HCT116 (cell line): ENCODE measurements at regions not wholly inside any gene's neighbourhood (a gene's known extent, or its start where the extent isn't known, plus 50 kb on each side); places are given as distances from the start of the nearest gene placed in this dataset.

Experiments
- ATAC-seq: fragments of 200-7000 bp; cut with Tn5 transposase; 2 replicates; pipeline ENCODE4 v1.9.1; 2020; ENCODE audit warnings: mild to moderate bottlenecking, moderate library complexity
- BruUV-seq: library from RNA; stranded (reverse); fragments of 400-500 nt; replicated peaks from 2 replicates; lab custom pipeline; 2021; lab: Mats Ljungman, UMichigan
- CTCF ChIA-PET: fragments of 300-600 bp; sonication (Branson Sonifier 250); formaldehyde crosslinking; loops from one replicate; lab custom pipeline; 2021; ENCODE audit warnings: antibody characterized with exemption; lab: Charles Lee
- POLR2A ChIA-PET: fragments of 300-600, 350-600 bp; sonication (Branson Sonifier 250); formaldehyde crosslinking; loops from one replicate; lab custom pipeline; 2021; ENCODE audit warnings: antibody characterized with exemption; lab: Charles Lee
- RAD21 ChIA-PET, 2 experiments: fragments of 300-600 bp; sonication (Branson Sonifier 250); formaldehyde crosslinking; loops; one replicate each; lab custom pipeline; 2023; ENCODE audit warnings: low total read pairs in 2 of 2; ENCODE audit not compliant: uncharacterized antibody in 2 of 2, unreplicated experiment in 2 of 2, low non-redundant PET in 1 of 2; lab: Charles Lee
- DNase-seq: peaks from one replicate; pipeline ENCODE4 v3.0.0-alpha.2; 2010; ENCODE audit warnings: low read depth, low spot score
- H2AFZ ChIP-seq: fragments of 200-600 bp; shearing (Covaris generic), sonication (generic); 2 replicates; pipeline ENCODE4 v1.6.1; 2017; ENCODE audit warnings: low read depth, mixed run types, mixed read lengths, antibody characterized with exemption, low read length; ENCODE audit not compliant: poor library complexity, severe bottlenecking
- H3K27ac ChIP-seq: 2 replicates; pipeline ENCODE4 v1.5.1; 2012; ENCODE audit warnings: low read depth, low read length
- H3K27me3 ChIP-seq: fragments of 200-600 bp; sonication (generic); 2 replicates; pipeline ENCODE4 v1.6.1; 2016; ENCODE audit warnings: mixed run types, low read length, mixed read lengths; ENCODE audit not compliant: insufficient read depth
- H3K36me3 ChIP-seq, 2 experiments: fragments of 200-500 bp in 1 of 2; fragments of 200-600 bp in 1 of 2; sonication (Bioruptor generic) in 1 of 2; sonication (generic) in 1 of 2; 2 replicates each; pipeline versions ENCODE4 v1.5.1 to v1.6.1; 2014 to 2016; ENCODE audit warnings: low read length in 2 of 2, inconsistent platforms in 1 of 2, mixed read lengths in 1 of 2, mixed run types in 1 of 2; ENCODE audit not compliant: insufficient read depth in 2 of 2, control insufficient read depth in 1 of 2
- H3K4me1 ChIP-seq, 2 experiments: fragments of 200-600 bp in 1 of 2; sonication (generic) in 1 of 2; 2 replicates each; pipeline versions ENCODE4 v1.5.1 to v1.6.1; 2012 to 2017; ENCODE audit warnings: low read length in 2 of 2, inconsistent platforms in 1 of 2, mild to moderate bottlenecking in 1 of 2, mixed read lengths in 1 of 2, mixed run types in 1 of 2, moderate library complexity in 1 of 2; ENCODE audit not compliant: insufficient read depth in 2 of 2, control insufficient read depth in 1 of 2
- H3K4me2 ChIP-seq: fragments of 200-600 bp; sonication (generic); 2 replicates; pipeline ENCODE4 v1.6.1; 2017; ENCODE audit warnings: mixed run types, low read length, mixed read lengths
- H3K4me3 ChIP-seq, 2 experiments: fragments of 200-600 bp in 1 of 2; sonication (generic) in 1 of 2; replicated peaks in 1 of 2; 2 replicates each; pipeline ENCODE4 v1.5.1; 2011 to 2016; ENCODE audit warnings: low read length in 2 of 2, control low read depth in 1 of 2, low read depth in 1 of 2, mild to moderate bottlenecking in 1 of 2, mixed read lengths in 1 of 2, mixed run types in 1 of 2
- H3K79me2 ChIP-seq: fragments of 200-600 bp; sonication (generic); 2 replicates; pipeline ENCODE4 v1.6.1; 2017; ENCODE audit warnings: mild to moderate bottlenecking, mixed run types, low read length, moderate library complexity, mixed read lengths; ENCODE audit not compliant: insufficient read depth
- H3K9ac ChIP-seq: fragments of 200-600 bp; sonication (generic); 2 replicates; pipeline ENCODE4 v1.6.1; 2016; ENCODE audit warnings: low read length, mixed read lengths
- H3K9me2 ChIP-seq: fragments of 200-600 bp; sonication (generic), shearing (Covaris generic); 2 replicates; pipeline ENCODE4 v1.6.1; 2017; ENCODE audit warnings: mixed run types, mild to moderate bottlenecking, moderate library complexity; ENCODE audit not compliant: insufficient read depth
- H3K9me3 ChIP-seq, 2 experiments: fragments of 200-500 bp in 1 of 2; fragments of 200-600 bp in 1 of 2; sonication (Bioruptor generic) in 1 of 2; sonication (generic) in 1 of 2; 2 replicates each; pipeline ENCODE4 v1.6.1; 2014 to 2017; ENCODE audit warnings: low read length in 2 of 2, mixed read lengths in 2 of 2, inconsistent platforms in 1 of 2, low read depth in 1 of 2, mild to moderate bottlenecking in 1 of 2, mixed run types in 1 of 2, moderate library complexity in 1 of 2; ENCODE audit not compliant: control insufficient read depth in 1 of 2, insufficient read depth in 1 of 2
- H4K20me1 ChIP-seq: fragments of 200-600 bp; sonication (generic), shearing (Covaris generic); 2 replicates; pipeline ENCODE4 v1.6.1; 2017; ENCODE audit warnings: mixed run types, mild to moderate bottlenecking, moderate library complexity; ENCODE audit not compliant: insufficient read depth
- CBX3 ChIP-seq: IDR thresholded peaks from 2 replicates; pipeline ENCODE4 v1.6.1; 2012; ENCODE audit warnings: low read depth
- CEBPB ChIP-seq: IDR thresholded peaks from 2 replicates; pipeline ENCODE4 v1.6.1; 2012; ENCODE audit warnings: low read depth
- EGR1 ChIP-seq: IDR thresholded peaks from 2 replicates; pipeline ENCODE4 v1.6.1; 2012; ENCODE audit warnings: low read depth
- ELF1 ChIP-seq: IDR thresholded peaks from 2 replicates; pipeline ENCODE4 v1.6.1; 2012; ENCODE audit warnings: low read depth, borderline replicate concordance
- EZH2 ChIP-seq: fragments of 200-600 bp; sonication (generic); IDR thresholded peaks from 2 replicates; pipeline ENCODE4 v1.6.1; 2017; ENCODE audit warnings: antibody characterized with exemption, mixed run types
- EZH2phosphoT487 ChIP-seq: fragments of 200-600 bp; IDR thresholded peaks from 2 replicates; pipeline ENCODE4 v1.6.1; 2018; ENCODE audit warnings: antibody characterized with exemption, borderline replicate concordance
- FOSL1 ChIP-seq: IDR thresholded peaks from 2 replicates; pipeline ENCODE4 v1.6.1; 2012; ENCODE audit warnings: low read depth
- JUND ChIP-seq: IDR thresholded peaks from 2 replicates; pipeline ENCODE4 v1.6.1; 2012
- POLR2A ChIP-seq: IDR thresholded peaks from 2 replicates; pipeline ENCODE4 v1.7.0; 2011; ENCODE audit warnings: borderline replicate concordance; ENCODE audit not compliant: insufficient read depth, insufficient read length; ENCODE audit errors: extremely low read depth
- POLR2AphosphoS5 ChIP-seq: IDR thresholded peaks from 2 replicates; pipeline ENCODE4 v1.6.1; 2011; ENCODE audit warnings: mild to moderate bottlenecking, low read depth, low read length, moderate library complexity
- SIN3A ChIP-seq: IDR thresholded peaks from 2 replicates; pipeline ENCODE4 v1.6.1; 2012; ENCODE audit warnings: low read depth
- SP1 ChIP-seq: IDR thresholded peaks from 2 replicates; pipeline ENCODE4 v1.6.1; 2012; ENCODE audit warnings: low read depth
- SRF ChIP-seq: IDR thresholded peaks from 2 replicates; pipeline ENCODE4 v1.6.1; 2012; ENCODE audit warnings: low read depth
- TCF7L2 ChIP-seq: IDR thresholded peaks from 2 replicates; pipeline ENCODE4 v1.7.0; 2011; ENCODE audit warnings: borderline replicate concordance, inconsistent platforms; ENCODE audit not compliant: insufficient read depth, insufficient read length; ENCODE audit errors: extremely low read depth
- YY1 ChIP-seq: IDR thresholded peaks from 2 replicates; pipeline ENCODE4 v1.6.1; 2011; ENCODE audit warnings: low read length, low read depth, moderate library complexity, mild to moderate bottlenecking; ENCODE audit not compliant: insufficient replicate concordance; ENCODE audit errors: extremely low read depth
- ZFX ChIP-seq: fragments of 450-650 bp; IDR thresholded peaks from 2 replicates; pipeline ENCODE4 v1.6.1; 2017
- intact Hi-C: fragments of 100-400 bp; cut with micrococcal nuclease; formaldehyde crosslinking; loops from 2 replicates; pipeline ENCODE4 v1.10.0; 2022
- TF ChIP-seq, protein P1 (sequence below), 3 experiments: fragments of 200-600 bp in 1 of 3; sonication (generic) in 1 of 3; IDR thresholded peaks in 2 of 3; conservative IDR thresholded peaks in 1 of 3; 2 replicates each; pipeline ENCODE4 v1.5.1; 2012 to 2017; ENCODE audit warnings: low read depth in 2 of 3, low read length in 2 of 3, antibody characterized with exemption in 1 of 3, borderline replicate concordance in 1 of 3, control low read depth in 1 of 3, mild to moderate bottlenecking in 1 of 3, mixed read lengths in 1 of 3, mixed run types in 1 of 3, moderate library complexity in 1 of 3; ENCODE audit not compliant: insufficient read depth in 1 of 3
- TF ChIP-seq, protein P2 (sequence below): IDR thresholded peaks from 2 replicates; pipeline ENCODE4 v1.6.1; 2011; ENCODE audit warnings: mild to moderate bottlenecking, low read length, moderate library complexity; ENCODE audit not compliant: insufficient replicate concordance; ENCODE audit errors: extremely low read depth
- TF ChIP-seq, protein P3 (sequence below): IDR thresholded peaks from 2 replicates; pipeline ENCODE4 v1.6.1; 2012
- TF ChIP-seq, protein P4 (sequence below): IDR thresholded peaks from 2 replicates; pipeline ENCODE4 v1.6.1; 2012

DNA sequence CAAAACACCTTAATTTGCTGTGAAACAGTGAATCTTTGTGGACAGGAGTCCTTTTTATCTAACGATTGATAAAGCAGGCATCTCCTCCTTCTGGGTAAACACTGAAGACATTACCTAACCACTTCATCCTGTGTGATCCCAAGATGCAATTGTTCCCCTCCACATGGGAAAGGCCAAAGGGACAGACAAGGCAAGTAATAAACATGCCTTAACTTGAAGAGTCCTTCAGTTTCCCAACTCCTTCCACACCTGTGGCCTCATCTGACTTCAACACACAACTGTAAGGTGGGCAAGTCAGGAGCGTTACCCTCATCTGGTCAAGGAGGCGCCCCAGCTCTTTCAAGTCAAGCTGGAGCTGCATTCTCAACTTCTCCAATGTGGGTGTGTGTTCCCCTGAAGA is 278.6 kb downstream of the ABCC12 start:
- Histone ChIP-seq H3K4me1 (no peaks in the 10 kb centered on the region), H3K27me3 (peaks cover 34% of the 10 kb centered on the region; the same call in 1 of the 2 replicates), H3K27ac (no peak overlapping the region), H3K4me2 (no peak overlapping the region), H2AFZ (no peak overlapping the region), H4K20me1 (no peaks in the 10 kb centered on the region), H3K9me2 (no peaks in the 10 kb centered on the region), H3K4me3 (no peak overlapping the region), H3K9me3 (no peaks in the 10 kb centered on the region), H3K36me3 (no peaks in the 10 kb centered on the region), H3K9ac (no peak overlapping the region)
- ChIA-PET CTCF (no interaction called here), RAD21 (no interaction called here), POLR2A (no interaction called here)
- DNase-seq, result no peak
- ATAC-seq, result no peak
- no TSS peak for BruUV-seq
- intact Hi-C loops, result loop anchor here (10.0 kb wide), 1 partner anchor 278 kb away; the partner anchor contains the start of gene ABCC12
- TF ChIP-seq ELF1 (no peak), TCF7L2 (no peak), CEBPB (no peak), POLR2AphosphoS5 (no peak), EZH2phosphoT487 (no peak), EGR1 (no peak), SIN3A (no peak), POLR2A (no peak), SRF (no peak), SP1 (no peak), FOSL1 (no peak), JUND (no peak), CBX3 (no peak), ZFX (no peak), EZH2 (no peak), YY1 (no peak)
- TF ChIP-seq, protein P1, sequence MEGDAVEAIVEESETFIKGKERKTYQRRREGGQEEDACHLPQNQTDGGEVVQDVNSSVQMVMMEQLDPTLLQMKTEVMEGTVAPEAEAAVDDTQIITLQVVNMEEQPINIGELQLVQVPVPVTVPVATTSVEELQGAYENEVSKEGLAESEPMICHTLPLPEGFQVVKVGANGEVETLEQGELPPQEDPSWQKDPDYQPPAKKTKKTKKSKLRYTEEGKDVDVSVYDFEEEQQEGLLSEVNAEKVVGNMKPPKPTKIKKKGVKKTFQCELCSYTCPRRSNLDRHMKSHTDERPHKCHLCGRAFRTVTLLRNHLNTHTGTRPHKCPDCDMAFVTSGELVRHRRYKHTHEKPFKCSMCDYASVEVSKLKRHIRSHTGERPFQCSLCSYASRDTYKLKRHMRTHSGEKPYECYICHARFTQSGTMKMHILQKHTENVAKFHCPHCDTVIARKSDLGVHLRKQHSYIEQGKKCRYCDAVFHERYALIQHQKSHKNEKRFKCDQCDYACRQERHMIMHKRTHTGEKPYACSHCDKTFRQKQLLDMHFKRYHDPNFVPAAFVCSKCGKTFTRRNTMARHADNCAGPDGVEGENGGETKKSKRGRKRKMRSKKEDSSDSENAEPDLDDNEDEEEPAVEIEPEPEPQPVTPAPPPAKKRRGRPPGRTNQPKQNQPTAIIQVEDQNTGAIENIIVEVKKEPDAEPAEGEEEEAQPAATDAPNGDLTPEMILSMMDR (IDR thresholded peaks at IDR 0.05 in 2 of 3, conservative IDR thresholded peaks at IDR 0.05 in 1 of 3; ENCODE audit: borderline replicate concordance in 1 of 3, insufficient read depth in 1 of 3, low read depth in 2 of 3, low read length in 2 of 3), result no peak
- TF ChIP-seq, protein P2, sequence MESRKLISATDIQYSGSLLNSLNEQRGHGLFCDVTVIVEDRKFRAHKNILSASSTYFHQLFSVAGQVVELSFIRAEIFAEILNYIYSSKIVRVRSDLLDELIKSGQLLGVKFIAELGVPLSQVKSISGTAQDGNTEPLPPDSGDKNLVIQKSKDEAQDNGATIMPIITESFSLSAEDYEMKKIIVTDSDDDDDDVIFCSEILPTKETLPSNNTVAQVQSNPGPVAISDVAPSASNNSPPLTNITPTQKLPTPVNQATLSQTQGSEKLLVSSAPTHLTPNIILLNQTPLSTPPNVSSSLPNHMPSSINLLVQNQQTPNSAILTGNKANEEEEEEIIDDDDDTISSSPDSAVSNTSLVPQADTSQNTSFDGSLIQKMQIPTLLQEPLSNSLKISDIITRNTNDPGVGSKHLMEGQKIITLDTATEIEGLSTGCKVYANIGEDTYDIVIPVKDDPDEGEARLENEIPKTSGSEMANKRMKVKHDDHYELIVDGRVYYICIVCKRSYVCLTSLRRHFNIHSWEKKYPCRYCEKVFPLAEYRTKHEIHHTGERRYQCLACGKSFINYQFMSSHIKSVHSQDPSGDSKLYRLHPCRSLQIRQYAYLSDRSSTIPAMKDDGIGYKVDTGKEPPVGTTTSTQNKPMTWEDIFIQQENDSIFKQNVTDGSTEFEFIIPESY, result no peak
- TF ChIP-seq, protein P3, sequence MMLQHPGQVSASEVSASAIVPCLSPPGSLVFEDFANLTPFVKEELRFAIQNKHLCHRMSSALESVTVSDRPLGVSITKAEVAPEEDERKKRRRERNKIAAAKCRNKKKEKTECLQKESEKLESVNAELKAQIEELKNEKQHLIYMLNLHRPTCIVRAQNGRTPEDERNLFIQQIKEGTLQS, result no peak
- TF ChIP-seq, protein P4, sequence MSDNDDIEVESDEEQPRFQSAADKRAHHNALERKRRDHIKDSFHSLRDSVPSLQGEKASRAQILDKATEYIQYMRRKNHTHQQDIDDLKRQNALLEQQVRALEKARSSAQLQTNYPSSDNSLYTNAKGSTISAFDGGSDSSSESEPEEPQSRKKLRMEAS, result no peak
- TF ChIP-seq, all 23 proteins: peak for 0
- no peaks in the 10 kb centered on the region for H3K79me2 ChIP-seq
